ENCODE measurements at regions not wholly inside any gene's neighbourhood (a gene's known extent, or its start where the extent isn't known, plus 50 kb on each side); places are given as distances from the start of the nearest gene placed in this dataset.
A peak's percentile ranks its signal among the peaks of the same experiment; 100 is the strongest.
"Not testable (repeated sequence)": the region's sequence is repeated elsewhere in the genome, so short reads cannot be mapped to it uniquely, and the experiment has no call there.

- no peak for DNase-seq (ENCODE audit: low read depth in 2 of 2)
Observed at GRCh38 chr16:5321930-5322329, 224.3 kb upstream of the EEF2KMT start.

- DNase-seq (ENCODE audit: low read depth in 2 of 2) = no peak
Observed at GRCh38 chr16:5319799-5320198, 222.2 kb upstream of the EEF2KMT start.

GRCh38 chr16:5315914-5316313 is 218.3 kb upstream of the EEF2KMT start:
- DNase-seq (ENCODE audit: low read depth in 2 of 2) = no peak

GRCh38 chr16:5314377-5314776 is 216.8 kb upstream of the EEF2KMT start:
- DNase-seq (ENCODE audit: low read depth in 2 of 2) = no peak

- no peak for DNase-seq (ENCODE audit: low read depth in 2 of 2)
Observed at GRCh38 chr16:5309946-5310611, 212.5 kb upstream of the EEF2KMT start.

- no peak for DNase-seq (ENCODE audit: low read depth in 2 of 2)
Observed at GRCh38 chr16:5305023-5305422, 207.4 kb upstream of the EEF2KMT start.

- DNase-seq (ENCODE audit: low read depth in 2 of 2) = no peak
Observed at GRCh38 chr16:5302372-5303114, 204.9 kb upstream of the EEF2KMT start.

- no peak for DNase-seq (ENCODE audit: low read depth in 2 of 2)
Observed at GRCh38 chr16:5298202-5298601, 200.6 kb upstream of the EEF2KMT start.

GRCh38 chr16:5296176-5296575 is 198.6 kb upstream of the EEF2KMT start:
- no peak for DNase-seq (ENCODE audit: low read depth in 2 of 2)

- not testable (repeated sequence) for DNase-seq (ENCODE audit: low read depth in 2 of 2)
Observed at GRCh38 chr16:5295304-5295703, 197.7 kb upstream of the EEF2KMT start.

GRCh38 chr16:5282152-5282551 is 184.6 kb upstream of the EEF2KMT start:
- not testable (repeated sequence) for DNase-seq (ENCODE audit: low read depth in 2 of 2)

- DNase-seq (ENCODE audit: low read depth in 2 of 2) = no peak
Observed at GRCh38 chr16:5257462-5257861, 159.9 kb upstream of the EEF2KMT start.

- no peak for DNase-seq (ENCODE audit: low read depth in 2 of 2)
Observed at GRCh38 chr16:5252791-5253190, 155.2 kb upstream of the EEF2KMT start.

- DNase-seq (ENCODE audit: low read depth in 2 of 2) = not testable (repeated sequence)
Observed at GRCh38 chr16:5247403-5247802, 149.8 kb upstream of the EEF2KMT start.

- not testable (repeated sequence) for DNase-seq (ENCODE audit: low read depth in 2 of 2)
Observed at GRCh38 chr16:5240278-5240626, 142.7 kb upstream of the EEF2KMT start.

- DNase-seq (ENCODE audit: low read depth in 2 of 2) = peak in 1 of 2 donors; percentile 16
Observed at GRCh38 chr16:5239472-5240277, 142.1 kb upstream of the EEF2KMT start.

- DNase-seq (ENCODE audit: low read depth in 2 of 2) = no peak
Observed at GRCh38 chr16:5235119-5235518, 137.5 kb upstream of the EEF2KMT start.

GRCh38 chr16:5234295-5235050 is 136.9 kb upstream of the EEF2KMT start:
- DNase-seq (ENCODE audit: low read depth in 2 of 2) = no peak

- no peak for DNase-seq (ENCODE audit: low read depth in 2 of 2)
Observed at GRCh38 chr16:5231246-5231759, 133.7 kb upstream of the EEF2KMT start.

- DNase-seq (ENCODE audit: low read depth in 2 of 2) = no peak
Observed at GRCh38 chr16:5228369-5228768, 130.8 kb upstream of the EEF2KMT start.

- DNase-seq (ENCODE audit: low read depth in 2 of 2) = no peak
Observed at GRCh38 chr16:5225931-5226655, 128.5 kb upstream of the EEF2KMT start.
